ENCODE measurements at regions not wholly inside any gene's neighbourhood (a gene's known extent, or its start where the extent isn't known, plus 50 kb on each side); places are given as distances from the start of the nearest gene placed in this dataset.
"Not testable (repeated sequence)": the region's sequence is repeated elsewhere in the genome, so short reads cannot be mapped to it uniquely, and the experiment has no call there.

- DNase-seq, result no peak
Measured at GRCh38 chr6:141561154-141561553, 571.6 kb upstream of the GJE1 start.

GRCh38 chr6:141552463-141552862, 580.3 kb upstream of the GJE1 start:
- no peak for DNase-seq

- no peak for DNase-seq
Measured at GRCh38 chr6:141552031-141552430, 580.7 kb upstream of the GJE1 start.

GRCh38 chr6:141551318-141551717, 581.4 kb upstream of the GJE1 start:
- no peak for DNase-seq

- DNase-seq, result no peak
Measured at GRCh38 chr6:141550471-141550870, 582.3 kb upstream of the GJE1 start.

GRCh38 chr6:141548966-141549365, 583.8 kb upstream of the GJE1 start:
- no peak for DNase-seq

GRCh38 chr6:141541581-141542324, 591.0 kb upstream of the GJE1 start:
- DNase-seq, result no peak

GRCh38 chr6:141540207-141540606, 592.5 kb upstream of the GJE1 start:
- no peak for DNase-seq

- DNase-seq, result no peak
Measured at GRCh38 chr6:141539617-141540016, 593.1 kb upstream of the GJE1 start.

- DNase-seq, result no peak
Measured at GRCh38 chr6:141532211-141532610, 600.5 kb upstream of the GJE1 start.

- no peak for DNase-seq
Measured at GRCh38 chr6:141531040-141531439, 601.7 kb upstream of the GJE1 start.

GRCh38 chr6:141528596-141528995, 604.1 kb upstream of the GJE1 start:
- DNase-seq, result no peak

- DNase-seq, result no peak
Measured at GRCh38 chr6:141526985-141527384, 605.7 kb upstream of the GJE1 start.

GRCh38 chr6:141521440-141521839, 611.3 kb upstream of the GJE1 start:
- DNase-seq, result no peak

- DNase-seq, result no peak
Measured at GRCh38 chr6:141513830-141514229, 618.9 kb upstream of the GJE1 start.

- no peak for DNase-seq
Measured at GRCh38 chr6:141510803-141511202, 621.9 kb upstream of the GJE1 start.

- not testable (repeated sequence) for DNase-seq
Measured at GRCh38 chr6:141506062-141506461, 626.7 kb upstream of the GJE1 start.

GRCh38 chr6:141504318-141504717, 628.4 kb upstream of the GJE1 start:
- DNase-seq, result not testable (repeated sequence)

- no peak for DNase-seq
Measured at GRCh38 chr6:141501616-141502015, 631.1 kb upstream of the GJE1 start.

GRCh38 chr6:141498977-141499376, 633.7 kb upstream of the GJE1 start:
- no peak for DNase-seq

GRCh38 chr6:141492521-141493284, 640.0 kb upstream of the GJE1 start:
- DNase-seq, result no peak

GRCh38 chr6:141491684-141492083, 641.0 kb upstream of the GJE1 start:
- DNase-seq, result no peak

GRCh38 chr6:141490982-141491381, 641.7 kb upstream of the GJE1 start:
- DNase-seq, result no peak

- DNase-seq, result no peak
Measured at GRCh38 chr6:141488488-141488887, 644.2 kb upstream of the GJE1 start.

GRCh38 chr6:141486942-141487341, 645.8 kb upstream of the GJE1 start:
- no peak for DNase-seq
